HEK293T (cell line): ENCODE measurements at regions not wholly inside any gene's neighbourhood (a gene's known extent, or its start where the extent isn't known, plus 50 kb on each side); places are given as distances from the start of the nearest gene placed in this dataset.

ENCODE experiments used
- HDGF ChIP-seq: fragments of 450-650 bp; IDR thresholded peaks from 2 replicates; pipeline ENCODE4 v1.6.1; 2017; ENCODE audit warnings: antibody characterized with exemption, borderline replicate concordance
- NFRKB ChIP-seq: fragments of 450-650 bp; IDR thresholded peaks from 2 replicates; pipeline ENCODE4 v1.6.1; 2016; ENCODE audit warnings: mild to moderate bottlenecking, moderate library complexity
- SP1 ChIP-seq: fragments of 450-650 bp; IDR thresholded peaks from 2 replicates; pipeline ENCODE4 v1.6.1; 2017
- SUZ12 ChIP-seq: fragments of 450-650 bp; IDR thresholded peaks from 2 replicates; pipeline ENCODE4 v1.6.1; 2016; ENCODE audit warnings: mild to moderate bottlenecking

DNA sequence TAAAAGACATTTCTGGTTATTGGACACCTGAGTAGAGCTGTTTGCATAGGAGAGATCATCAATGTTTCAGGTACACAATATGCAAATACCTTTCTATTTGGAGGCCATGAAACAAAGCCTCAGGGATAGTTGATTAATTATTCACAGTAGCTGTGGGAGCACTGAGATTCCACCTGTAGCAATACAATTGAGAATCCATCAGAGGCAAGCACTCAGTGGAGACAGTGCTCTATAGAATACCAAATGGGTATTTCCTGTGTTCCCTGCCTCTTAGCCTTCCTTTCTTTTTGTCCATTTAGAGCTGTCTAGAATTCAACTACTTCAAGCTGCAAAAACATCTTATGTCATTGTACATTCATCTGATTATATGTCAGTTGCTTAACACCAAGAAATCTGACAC is 1754.0 kb upstream of the ACO1 start:
- TF ChIP-seq SP1 (no peak), HDGF (no peak), SUZ12 (no peak), NFRKB (no peak)
